ENCODE measurements at regions not wholly inside any gene's neighbourhood (a gene's known extent, or its start where the extent isn't known, plus 50 kb on each side); places are given as distances from the start of the nearest gene placed in this dataset.

DNA sequence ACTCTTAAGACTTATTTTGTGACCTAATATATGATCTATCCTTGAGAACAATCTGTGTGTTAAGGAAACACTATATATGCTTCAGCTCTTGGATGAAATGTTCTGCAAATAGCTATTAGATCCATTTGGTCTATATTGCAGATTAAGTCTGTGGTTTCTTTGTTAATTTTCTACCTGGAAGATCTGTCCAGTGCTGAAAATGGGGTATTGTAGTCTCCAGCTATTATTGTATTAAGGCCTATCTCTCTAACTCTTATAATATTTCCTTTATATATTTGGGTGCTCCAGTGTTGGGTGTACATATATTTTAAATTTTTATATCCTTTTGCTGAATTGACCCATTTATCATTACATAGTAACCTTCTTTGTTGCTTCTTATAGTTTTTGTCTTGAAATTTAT is 992.7 kb upstream of the CDH2 start:
- ChIA-PET POLR2A (no interaction called here), CTCF (no interaction called here)
- ATAC-seq (ENCODE audit: low read depth), result no peak
- Histone ChIP-seq H3K27ac (ENCODE audit: low read length in 2 of 2) (no peak overlapping the region), H3K79me2 (ENCODE audit: control insufficient read depth, insufficient read depth, low read length) (no peaks in the 10 kb centered on the region), H3K27me3 (replicated peaks in 1 of 4; ENCODE audit: control extremely low read depth in 1 of 4, control insufficient read depth in 3 of 4, insufficient read depth in 4 of 4, low read length in 3 of 4) (no peaks in the 10 kb centered on the region), H3K9me3 (ENCODE audit: control extremely low read depth in 1 of 3, control insufficient read depth in 2 of 3, insufficient read depth in 1 of 3, low read length in 2 of 3) (no peaks in the 10 kb centered on the region), H3K4me3 (ENCODE audit: control extremely low read depth in 1 of 5, extremely low read depth in 1 of 5, insufficient read depth in 1 of 5, low read depth in 2 of 5, low read length in 4 of 5) (no peak overlapping the region), H3K4me1 (ENCODE audit: control insufficient read depth in 2 of 2, insufficient read depth in 2 of 2, low read length in 2 of 2) (no peaks in the 10 kb centered on the region), H3K36me3 (replicated peaks in 1 of 2; ENCODE audit: control extremely low read depth in 1 of 2, control insufficient read depth in 1 of 2, extremely low read depth in 1 of 2, insufficient read depth in 2 of 2, low read length in 1 of 2) (no peaks in the 10 kb centered on the region), H4K20me1 (ENCODE audit: control insufficient read depth, insufficient read depth, low read length, poor library complexity, severe bottlenecking) (no peaks in the 10 kb centered on the region), H3K4me2 (replicated peaks; ENCODE audit: low read depth, low read length, poor library complexity, severe bottlenecking) (no peak overlapping the region), H2AFZ (ENCODE audit: insufficient read depth, low read depth, low read length, poor library complexity, severe bottlenecking) (no peak overlapping the region), H3K9ac (ENCODE audit: low read length) (no peak overlapping the region)
- Mint-ChIP-seq H3K27ac (no peak overlapping the region), H3K4me3 (no peak overlapping the region), H3K9me3 (ENCODE audit: insufficient read depth) (peaks cover 3% of the 10 kb centered on the region), H3K27me3 (no peaks in the 10 kb centered on the region), H3K4me1 (no peaks in the 10 kb centered on the region)
- intact Hi-C loops (cut with micrococcal nuclease), result no loop called here
- TF ChIP-seq, protein P1, sequence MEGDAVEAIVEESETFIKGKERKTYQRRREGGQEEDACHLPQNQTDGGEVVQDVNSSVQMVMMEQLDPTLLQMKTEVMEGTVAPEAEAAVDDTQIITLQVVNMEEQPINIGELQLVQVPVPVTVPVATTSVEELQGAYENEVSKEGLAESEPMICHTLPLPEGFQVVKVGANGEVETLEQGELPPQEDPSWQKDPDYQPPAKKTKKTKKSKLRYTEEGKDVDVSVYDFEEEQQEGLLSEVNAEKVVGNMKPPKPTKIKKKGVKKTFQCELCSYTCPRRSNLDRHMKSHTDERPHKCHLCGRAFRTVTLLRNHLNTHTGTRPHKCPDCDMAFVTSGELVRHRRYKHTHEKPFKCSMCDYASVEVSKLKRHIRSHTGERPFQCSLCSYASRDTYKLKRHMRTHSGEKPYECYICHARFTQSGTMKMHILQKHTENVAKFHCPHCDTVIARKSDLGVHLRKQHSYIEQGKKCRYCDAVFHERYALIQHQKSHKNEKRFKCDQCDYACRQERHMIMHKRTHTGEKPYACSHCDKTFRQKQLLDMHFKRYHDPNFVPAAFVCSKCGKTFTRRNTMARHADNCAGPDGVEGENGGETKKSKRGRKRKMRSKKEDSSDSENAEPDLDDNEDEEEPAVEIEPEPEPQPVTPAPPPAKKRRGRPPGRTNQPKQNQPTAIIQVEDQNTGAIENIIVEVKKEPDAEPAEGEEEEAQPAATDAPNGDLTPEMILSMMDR (IDR thresholded peaks at IDR 0.05), result no peak
- no peak for TF ChIP-seq EZH2 (IDR thresholded peaks at IDR 0.05; ENCODE audit: borderline replicate concordance, insufficient read depth, low read depth, low read length, poor library complexity, severe bottlenecking)
- no peak for DNase-seq

DNA sequence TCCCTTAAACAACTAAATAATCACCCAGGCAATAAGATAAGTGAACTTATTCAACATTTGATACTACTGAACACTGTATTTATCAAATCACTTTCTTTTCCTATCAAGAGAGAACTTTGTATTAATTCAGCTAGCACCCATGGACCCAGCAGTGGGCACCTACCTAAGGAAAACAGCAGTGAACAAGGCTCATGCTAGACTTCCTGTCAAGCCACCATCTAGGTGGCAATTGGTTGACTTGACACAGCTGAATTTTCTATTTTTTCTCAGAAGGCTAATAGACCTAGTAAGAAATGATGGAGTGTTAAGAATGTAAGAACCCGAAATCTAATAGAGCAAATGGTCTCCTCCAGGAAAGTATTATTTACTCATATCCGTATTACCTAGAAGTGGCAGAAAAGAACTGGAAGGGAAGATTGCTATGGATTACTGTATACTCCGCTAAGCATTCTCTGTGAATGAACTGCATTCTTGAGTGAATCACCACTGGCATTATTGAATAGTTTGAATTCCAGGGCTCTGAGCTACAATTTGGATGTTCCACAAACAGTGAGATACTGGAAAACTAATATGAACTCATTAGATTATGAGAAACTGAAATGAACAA is 988.2 kb upstream of the CDH2 start:
- peaks cover 8% of the 10 kb centered on the region for H3K9me3 Mint-ChIP-seq (ENCODE audit: insufficient read depth)
- Histone ChIP-seq H4K20me1 (ENCODE audit: control insufficient read depth, insufficient read depth, low read length, poor library complexity, severe bottlenecking) (no peaks in the 10 kb centered on the region), H3K27ac (ENCODE audit: low read length in 2 of 2) (no peak overlapping the region), H3K36me3 (replicated peaks in 1 of 2; ENCODE audit: control extremely low read depth in 1 of 2, control insufficient read depth in 1 of 2, extremely low read depth in 1 of 2, insufficient read depth in 2 of 2, low read length in 1 of 2) (no peaks in the 10 kb centered on the region), H3K9ac (ENCODE audit: low read length) (no peak overlapping the region), H3K4me1 (ENCODE audit: control insufficient read depth in 2 of 2, insufficient read depth in 2 of 2, low read length in 2 of 2) (no peaks in the 10 kb centered on the region), H2AFZ (ENCODE audit: insufficient read depth, low read depth, low read length, poor library complexity, severe bottlenecking) (no peak overlapping the region), H3K27me3 (replicated peaks in 1 of 4; ENCODE audit: control extremely low read depth in 1 of 4, control insufficient read depth in 3 of 4, insufficient read depth in 4 of 4, low read length in 3 of 4) (no peaks in the 10 kb centered on the region), H3K4me2 (replicated peaks; ENCODE audit: low read depth, low read length, poor library complexity, severe bottlenecking) (no peak overlapping the region), H3K79me2 (ENCODE audit: control insufficient read depth, insufficient read depth, low read length) (no peaks in the 10 kb centered on the region), H3K4me3 (ENCODE audit: control extremely low read depth in 1 of 5, extremely low read depth in 1 of 5, insufficient read depth in 1 of 5, low read depth in 2 of 5, low read length in 4 of 5) (no peak overlapping the region), H3K9me3 (ENCODE audit: control extremely low read depth in 1 of 3, control insufficient read depth in 2 of 3, insufficient read depth in 1 of 3, low read length in 2 of 3) (no peaks in the 10 kb centered on the region)
- intact Hi-C loops (cut with micrococcal nuclease), result no loop called here
- ChIA-PET CTCF (no interaction called here), POLR2A (no interaction called here)
- no peak overlapping the region for H3K4me3 Mint-ChIP-seq
- DNase-seq, result no peak
- TF ChIP-seq, protein P1 (IDR thresholded peaks at IDR 0.05), result no peak
- TF ChIP-seq EZH2 (IDR thresholded peaks at IDR 0.05; ENCODE audit: borderline replicate concordance, insufficient read depth, low read depth, low read length, poor library complexity, severe bottlenecking), result no peak
- no peak for ATAC-seq (ENCODE audit: low read depth)
- WGBS (ENCODE audit: insufficient coverage), result no CpG with 5 or more reads among the region's 3 CpGs
- H3K27ac Mint-ChIP-seq, result no peak overlapping the region
- no peaks in the 10 kb centered on the region for H3K4me1 Mint-ChIP-seq
- no peaks in the 10 kb centered on the region for H3K27me3 Mint-ChIP-seq

Measured in B cell (primary cell).